Dermis blood vessel endothelial cell (primary cell): ENCODE measurements at regions not wholly inside any gene's neighbourhood (a gene's known extent, or its start where the extent isn't known, plus 50 kb on each side); places are given as distances from the start of the nearest gene placed in this dataset.

Experiments
- DNase-seq: peaks from one replicate; pipeline ENCODE4 v3.0.0; 2010

DNA sequence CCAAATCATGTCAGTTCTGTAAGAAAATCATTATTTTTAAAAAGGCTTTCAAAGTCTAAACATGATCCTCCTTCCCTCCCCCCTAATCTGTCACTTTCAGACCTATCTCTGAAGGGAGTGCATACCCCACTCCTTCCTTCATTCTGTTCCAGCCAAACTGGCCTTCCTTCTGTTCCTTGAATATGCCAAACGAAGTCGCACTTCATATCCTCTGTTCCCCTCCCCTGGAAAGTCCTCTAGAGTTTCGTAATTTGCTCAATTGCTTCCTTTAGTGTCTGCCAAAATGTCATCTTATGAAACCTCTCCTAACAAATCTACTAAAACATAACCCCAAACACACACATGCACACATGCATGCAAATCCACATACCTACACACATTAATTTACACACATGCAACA is 69.5 kb upstream of the TUSC7 start:
- no peak for DNase-seq

DNA sequence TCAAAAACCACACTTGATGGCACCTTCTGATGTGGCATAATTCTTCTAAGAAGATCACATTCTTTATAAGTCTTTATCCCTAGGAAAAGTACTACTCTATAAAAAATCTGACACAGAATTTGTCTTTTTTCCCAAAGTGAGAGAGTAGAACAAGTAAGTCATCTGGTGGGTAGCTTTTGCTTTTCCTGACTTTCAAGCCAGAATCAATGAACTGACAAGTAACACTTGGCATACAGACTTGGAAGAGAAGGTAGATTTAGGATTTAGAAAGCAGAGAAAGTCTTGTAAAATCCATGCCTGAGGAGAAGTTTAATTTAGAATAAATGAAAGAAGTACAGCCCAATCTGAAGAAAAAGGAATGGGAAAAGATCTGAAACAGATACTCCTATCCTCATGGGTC is 66.6 kb upstream of the TUSC7 start:
- no peak for DNase-seq

DNA sequence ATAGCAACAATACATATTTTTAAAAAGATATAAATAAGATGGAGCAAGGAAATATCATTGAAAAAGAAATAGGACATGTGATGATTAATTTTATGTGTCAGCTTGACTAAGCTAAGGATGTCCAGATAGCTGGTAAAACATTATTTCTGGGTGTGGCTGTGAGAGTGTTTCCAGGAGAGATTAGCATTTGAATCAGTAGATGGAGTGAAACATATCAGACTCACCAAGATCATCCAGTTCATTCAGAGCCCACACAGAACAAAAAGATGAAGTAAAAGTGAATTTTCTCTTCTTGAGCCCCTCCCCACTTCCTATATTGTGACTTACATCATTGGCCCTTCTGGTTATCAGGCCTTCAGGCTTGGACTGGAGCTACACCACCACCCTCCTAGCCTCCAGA is 61.6 kb upstream of the TUSC7 start:
- DNase-seq = no peak
